HG02588 (cell line): ENCODE measurements at regions not wholly inside any gene's neighbourhood (a gene's known extent, or its start where the extent isn't known, plus 50 kb on each side); places are given as distances from the start of the nearest gene placed in this dataset.
"Not testable (repeated sequence)": the region's sequence is repeated elsewhere in the genome, so short reads cannot be mapped to it uniquely, and the experiment has no call there.

Experiments
- ATAC-seq: cut with Tn5 transposase; IDR thresholded peaks from one replicate; pipeline ENCODE4 v1.9.1; 2021; ENCODE audit warnings: mild to moderate bottlenecking, moderate library complexity; ENCODE audit not compliant: unreplicated experiment

- ATAC-seq = no peak
Observed at GRCh38 chrX:38937400-38937799, 136.1 kb downstream of the MID1IP1 start.

GRCh38 chrX:38937926-38938325, 136.7 kb downstream of the MID1IP1 start:
- ATAC-seq = no peak

GRCh38 chrX:38939067-38939466, 137.8 kb downstream of the MID1IP1 start:
- ATAC-seq = no peak

- ATAC-seq = no peak
Observed at GRCh38 chrX:38940547-38940946, 139.3 kb downstream of the MID1IP1 start.

GRCh38 chrX:38941675-38942074, 140.4 kb downstream of the MID1IP1 start:
- ATAC-seq = no peak

GRCh38 chrX:38943120-38943519, 141.9 kb downstream of the MID1IP1 start:
- ATAC-seq = no peak

- ATAC-seq = no peak
Observed at GRCh38 chrX:38948046-38948445, 146.8 kb downstream of the MID1IP1 start.

- ATAC-seq = no peak
Observed at GRCh38 chrX:38954520-38954919, 153.3 kb downstream of the MID1IP1 start.

GRCh38 chrX:38959736-38960135, 158.5 kb downstream of the MID1IP1 start:
- ATAC-seq = no peak

GRCh38 chrX:38960137-38960536, 158.9 kb downstream of the MID1IP1 start:
- no peak for ATAC-seq

GRCh38 chrX:38961936-38962335, 160.7 kb downstream of the MID1IP1 start:
- no peak for ATAC-seq

- ATAC-seq = not testable (repeated sequence)
Observed at GRCh38 chrX:38963244-38963643, 162.0 kb downstream of the MID1IP1 start.

GRCh38 chrX:38965888-38966287, 164.6 kb downstream of the MID1IP1 start:
- ATAC-seq = no peak

GRCh38 chrX:38968344-38969216, 167.3 kb downstream of the MID1IP1 start:
- no peak for ATAC-seq

- ATAC-seq = no peak
Observed at GRCh38 chrX:38970074-38970473, 168.8 kb downstream of the MID1IP1 start.

GRCh38 chrX:38970845-38971244, 169.6 kb downstream of the MID1IP1 start:
- no peak for ATAC-seq

GRCh38 chrX:38973322-38973721, 172.1 kb downstream of the MID1IP1 start:
- no peak for ATAC-seq

GRCh38 chrX:38974542-38974941, 173.3 kb downstream of the MID1IP1 start:
- ATAC-seq = no peak

- ATAC-seq = no peak
Observed at GRCh38 chrX:38975368-38975942, 174.2 kb downstream of the MID1IP1 start.

GRCh38 chrX:38982370-38982769, 181.1 kb downstream of the MID1IP1 start:
- no peak for ATAC-seq

GRCh38 chrX:38982843-38983242, 181.6 kb downstream of the MID1IP1 start:
- ATAC-seq = no peak

GRCh38 chrX:38985375-38985774, 184.1 kb downstream of the MID1IP1 start:
- ATAC-seq = no peak
